ENCODE measurements at regions not wholly inside any gene's neighbourhood (a gene's known extent, or its start where the extent isn't known, plus 50 kb on each side); places are given as distances from the start of the nearest gene placed in this dataset.

DNA sequence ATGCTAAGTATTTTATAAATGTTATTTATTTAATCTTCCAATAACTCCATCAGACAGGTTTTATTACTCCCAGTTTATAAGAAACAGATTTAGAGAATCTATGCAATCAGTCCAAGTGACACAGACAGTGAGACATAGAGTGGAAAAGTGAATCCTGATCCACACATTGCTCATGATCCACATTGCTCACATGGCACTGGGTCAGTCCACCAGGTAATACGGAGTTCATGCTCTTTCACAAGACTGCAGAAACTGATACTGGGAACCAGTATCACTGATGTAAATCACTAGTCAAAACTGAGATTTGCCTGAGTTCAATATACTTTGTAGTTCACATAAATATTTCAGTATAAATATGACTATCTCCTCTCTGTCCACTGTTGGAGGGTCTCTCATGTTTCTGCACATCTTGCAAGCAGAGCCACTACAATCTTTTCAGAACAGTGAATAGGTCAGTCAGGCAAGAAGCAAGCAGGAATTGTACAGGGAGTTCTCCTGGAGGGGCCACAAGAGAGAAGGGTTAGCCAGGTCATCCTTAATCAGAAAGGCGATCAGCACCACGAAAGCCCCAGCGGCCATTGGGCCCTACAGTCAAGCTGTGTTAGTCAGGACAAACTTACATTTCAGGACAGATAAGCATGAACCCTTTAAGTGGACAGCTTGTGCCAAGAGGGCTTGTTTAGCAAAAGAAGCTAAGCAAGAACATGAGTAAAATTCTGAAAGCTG lies 275.4 kb upstream of the NR5A2 start:
- TF ChIP-seq CTCF (IDR thresholded peaks at IDR 0.05) (no peak), POLR2A (IDR thresholded peaks at IDR 0.05) (no peak)

Measured in Peyer's patch (tissue), 4 donors.